Vagina (tissue), 2 donors: ENCODE measurements at regions not wholly inside any gene's neighbourhood (a gene's known extent, or its start where the extent isn't known, plus 50 kb on each side); places are given as distances from the start of the nearest gene placed in this dataset.
"Not testable (repeated sequence)": the region's sequence is repeated elsewhere in the genome, so short reads cannot be mapped to it uniquely, and the experiment has no call there.

ENCODE experiments used
- DNase-seq, 2 donors: peaks; one replicate each; pipeline ENCODE4 v3.0.0-alpha.2; 2017; ENCODE audit errors: extremely low spot score in 2 of 2
- H3K27ac ChIP-seq: fragments of 200-600 bp; sonication (generic); one replicate; pipeline ENCODE4 v1.5.1; 2019
- H3K27me3 ChIP-seq: fragments of 200-600 bp; sonication (generic); one replicate; pipeline ENCODE4 v1.5.1; 2019
- H3K36me3 ChIP-seq, 2 donors: fragments of 200-600 bp; sonication (generic); one replicate each; pipeline ENCODE4 v1.5.1; 2017 to 2019
- H3K4me1 ChIP-seq: fragments of 200-600 bp; sonication (generic); one replicate; pipeline ENCODE4 v1.5.1; 2019
- H3K4me3 ChIP-seq, 2 donors: fragments of 200-600 bp; sonication (generic); 1 replicate in 1 of 2; 2 replicates in 1 of 2; pipeline ENCODE4 v1.5.1; 2016 to 2019
- H3K9me3 ChIP-seq: fragments of 200-600 bp; sonication (generic); one replicate; pipeline ENCODE4 v1.5.1; 2019
- CTCF ChIP-seq, 3 experiments: fragments of 450-650 bp in 2 of 3; fragments of 200-600 bp in 1 of 3; sonication (generic) in 1 of 3; IDR thresholded peaks; one replicate each; pipeline ENCODE4 v1.5.1; 2017 to 2019; ENCODE audit warnings: antibody characterized with exemption in 3 of 3, mild to moderate bottlenecking in 2 of 3, moderate library complexity in 2 of 3
- POLR2A ChIP-seq, 2 donors: fragments of 450-650 bp; IDR thresholded peaks; one replicate each; pipeline ENCODE4 v1.6.1; 2017; ENCODE audit warnings: antibody characterized with exemption in 2 of 2, mild to moderate bottlenecking in 2 of 2, moderate library complexity in 2 of 2
- POLR2AphosphoS5 ChIP-seq, 2 donors: sonication (generic); formaldehyde crosslinking; IDR thresholded peaks; one replicate each; pipeline ENCODE4 v1.9.0; 2017; ENCODE audit warnings: antibody characterized with exemption in 2 of 2, mild to moderate bottlenecking in 2 of 2, low read depth in 1 of 2; ENCODE audit not compliant: insufficient read depth in 1 of 2
- intact Hi-C: fragments of 100-400 bp; cut with DNase I; formaldehyde crosslinking; loops from one replicate; pipeline ENCODE4 v1.15.1; 2023

DNA sequence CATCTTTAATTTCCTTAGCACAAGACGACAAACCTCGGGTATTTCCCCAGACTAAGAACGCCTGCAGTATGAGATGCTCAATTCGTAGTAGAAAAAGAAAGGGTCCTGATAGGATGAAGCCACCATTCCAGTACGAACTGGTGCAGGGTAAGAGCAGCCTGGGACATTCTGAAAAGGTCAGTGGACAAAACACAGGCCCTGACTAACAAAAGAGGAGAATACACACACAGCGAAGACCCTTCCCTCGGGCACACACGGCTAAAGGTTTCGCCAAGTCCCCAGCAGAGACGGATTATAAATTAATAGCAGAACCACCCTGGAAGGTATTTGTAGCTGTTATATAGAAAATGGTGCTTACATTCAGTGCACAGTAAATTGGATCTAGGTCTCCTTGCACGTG, 137.6 kb downstream of the SKIDA1 start:
- intact Hi-C loops: no loop called here
- TF ChIP-seq CTCF (IDR thresholded peaks at IDR 0.05) (no peak), POLR2A (IDR thresholded peaks at IDR 0.05) (no peak), POLR2AphosphoS5 (IDR thresholded peaks at IDR 0.05; ENCODE audit: insufficient read depth in 1 of 2, low read depth in 1 of 2) (no peak)

DNA sequence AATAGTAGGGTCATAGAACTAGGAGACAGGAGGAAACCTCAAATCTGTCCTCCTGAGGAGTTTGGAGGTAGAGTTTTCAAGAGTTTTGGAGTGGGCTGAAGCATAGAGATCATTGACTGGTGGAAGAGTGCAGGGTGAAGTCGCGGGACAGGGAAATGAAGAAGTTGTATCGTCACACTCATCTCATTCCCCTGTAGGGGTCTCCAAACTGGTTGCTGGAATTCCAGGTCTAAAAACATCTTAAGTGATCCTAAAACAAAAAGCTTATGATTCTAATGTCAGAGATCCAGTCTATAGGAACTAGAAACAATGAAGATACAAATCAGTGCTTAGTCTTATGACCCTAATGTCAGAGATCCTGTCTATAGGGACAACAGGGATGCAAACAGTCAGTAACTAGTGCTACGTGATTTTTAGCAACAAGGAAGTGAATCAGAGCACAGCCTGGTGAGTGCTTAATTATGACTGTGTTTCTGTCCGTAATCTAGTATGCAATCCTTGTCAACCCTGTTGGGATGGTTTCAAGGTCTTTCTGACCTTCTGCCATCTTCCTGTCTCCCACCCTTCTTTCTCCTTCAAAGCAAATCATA, 139.4 kb downstream of the SKIDA1 start:
- no peak overlapping the region for H3K27ac ChIP-seq
- TF ChIP-seq POLR2AphosphoS5 (IDR thresholded peaks at IDR 0.05; ENCODE audit: insufficient read depth in 1 of 2, low read depth in 1 of 2): no peak
- TF ChIP-seq POLR2A (IDR thresholded peaks at IDR 0.05): no peak
- TF ChIP-seq CTCF (IDR thresholded peaks at IDR 0.05): no peak
- H3K4me1 ChIP-seq: no peaks in the 10 kb centered on the region
- no peaks in the 10 kb centered on the region for H3K9me3 ChIP-seq
- intact Hi-C loops: no loop called here
- no peak for DNase-seq
- no peak overlapping the region for H3K4me3 ChIP-seq
- no peaks in the 10 kb centered on the region for H3K27me3 ChIP-seq
- H3K36me3 ChIP-seq: no peaks in the 10 kb centered on the region

More for the DNA sequence above, 137.6 kb downstream of the SKIDA1 start:
- no peak for DNase-seq
- no peaks in the 10 kb centered on the region for H3K27me3 ChIP-seq
- H3K36me3 ChIP-seq: no peaks in the 10 kb centered on the region
- H3K27ac ChIP-seq: no peak overlapping the region
- H3K4me3 ChIP-seq: no peak overlapping the region
- H3K4me1 ChIP-seq: no peaks in the 10 kb centered on the region
- H3K9me3 ChIP-seq: no peaks in the 10 kb centered on the region

DNA sequence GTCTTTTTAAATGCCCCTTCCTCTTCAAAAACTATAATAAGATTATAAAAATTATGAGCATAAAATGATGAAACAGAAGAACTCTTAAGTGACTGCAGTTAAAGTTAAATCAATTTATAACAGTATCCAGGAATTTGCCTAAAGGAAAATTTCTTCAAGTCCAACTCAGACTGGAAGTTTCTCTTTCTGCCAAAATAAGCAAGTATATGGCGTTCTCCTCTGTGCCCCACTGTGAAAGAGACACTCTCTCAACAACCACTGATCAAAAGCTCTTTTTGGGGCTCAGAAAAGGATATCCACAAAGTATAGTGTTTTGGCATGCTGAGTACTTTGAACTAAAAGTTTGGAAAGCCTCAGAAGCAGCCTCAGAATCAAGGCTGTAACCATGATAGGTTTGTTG, 139.9 kb downstream of the SKIDA1 start:
- H3K4me1 ChIP-seq: no peaks in the 10 kb centered on the region
- no peak for TF ChIP-seq CTCF (IDR thresholded peaks at IDR 0.05)
- TF ChIP-seq POLR2A (IDR thresholded peaks at IDR 0.05): no peak
- no peak for TF ChIP-seq POLR2AphosphoS5 (IDR thresholded peaks at IDR 0.05; ENCODE audit: insufficient read depth in 1 of 2, low read depth in 1 of 2)
- H3K27me3 ChIP-seq: no peaks in the 10 kb centered on the region
- H3K4me3 ChIP-seq: no peak overlapping the region
- no peaks in the 10 kb centered on the region for H3K36me3 ChIP-seq
- DNase-seq: no peak
- H3K9me3 ChIP-seq: no peaks in the 10 kb centered on the region
- H3K27ac ChIP-seq: no peak overlapping the region
- intact Hi-C loops: no loop called here

GRCh38 chr10:21379143-21379542, 146.3 kb downstream of the SKIDA1 start:
- TF ChIP-seq POLR2A (IDR thresholded peaks at IDR 0.05): no peak
- Histone ChIP-seq H3K9me3 (no peaks in the 10 kb centered on the region), H3K27me3 (no peaks in the 10 kb centered on the region), H3K27ac (no peak overlapping the region), H3K36me3 (no peaks in the 10 kb centered on the region), H3K4me3 (no peak overlapping the region), H3K4me1 (no peaks in the 10 kb centered on the region)
- no peak for DNase-seq
- intact Hi-C loops: no loop called here

GRCh38 chr10:21375274-21375673, 150.2 kb downstream of the SKIDA1 start:
- H3K4me3 ChIP-seq, H3K4me1 ChIP-seq, intact Hi-C loops, H3K9me3 ChIP-seq, H3K36me3 ChIP-seq, H3K27ac ChIP-seq, DNase-seq, H3K27me3 ChIP-seq: not testable (repeated sequence)

DNA sequence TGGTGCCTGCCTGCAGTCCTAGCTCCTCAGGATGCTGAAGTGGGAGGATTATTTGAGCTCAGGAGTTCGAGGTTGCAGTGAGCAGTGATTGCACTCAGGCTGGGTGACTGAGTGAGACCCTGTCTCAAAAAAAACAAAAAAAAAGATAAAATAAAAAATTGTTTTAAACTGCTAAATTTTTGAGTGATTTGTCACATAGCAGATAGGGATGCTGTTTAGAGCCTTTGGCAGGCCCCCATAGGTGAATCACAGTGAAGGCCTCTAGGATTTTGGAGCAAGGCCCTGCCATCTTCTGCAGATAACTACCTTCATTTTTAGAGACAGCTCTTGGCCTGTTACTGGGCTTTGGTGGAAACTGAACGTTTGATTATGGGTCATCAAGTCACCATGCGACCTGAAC, 151.6 kb downstream of the SKIDA1 start:
- H3K27me3 ChIP-seq, H3K27ac ChIP-seq, DNase-seq, intact Hi-C loops, H3K4me3 ChIP-seq, H3K9me3 ChIP-seq, H3K4me1 ChIP-seq, H3K36me3 ChIP-seq: not testable (repeated sequence)
